ENCODE measurements at regions not wholly inside any gene's neighbourhood (a gene's known extent, or its start where the extent isn't known, plus 50 kb on each side); places are given as distances from the start of the nearest gene placed in this dataset.

- Mint-ChIP-seq H3K4me3 (ENCODE audit: unreplicated experiment) (no peak overlapping the region), H3K9me3 (ENCODE audit: unreplicated experiment) (no peaks in the 10 kb centered on the region), H3K36me3 (ENCODE audit: low read depth, unreplicated experiment) (no peaks in the 10 kb centered on the region), H3K4me1 (ENCODE audit: unreplicated experiment) (peaks cover 9% of the 10 kb centered on the region), H3K27ac (ENCODE audit: unreplicated experiment) (no peak overlapping the region), H3K27me3 (ENCODE audit: unreplicated experiment) (peaks cover 1% of the 10 kb centered on the region)
- TF ChIP-seq, protein P1, sequence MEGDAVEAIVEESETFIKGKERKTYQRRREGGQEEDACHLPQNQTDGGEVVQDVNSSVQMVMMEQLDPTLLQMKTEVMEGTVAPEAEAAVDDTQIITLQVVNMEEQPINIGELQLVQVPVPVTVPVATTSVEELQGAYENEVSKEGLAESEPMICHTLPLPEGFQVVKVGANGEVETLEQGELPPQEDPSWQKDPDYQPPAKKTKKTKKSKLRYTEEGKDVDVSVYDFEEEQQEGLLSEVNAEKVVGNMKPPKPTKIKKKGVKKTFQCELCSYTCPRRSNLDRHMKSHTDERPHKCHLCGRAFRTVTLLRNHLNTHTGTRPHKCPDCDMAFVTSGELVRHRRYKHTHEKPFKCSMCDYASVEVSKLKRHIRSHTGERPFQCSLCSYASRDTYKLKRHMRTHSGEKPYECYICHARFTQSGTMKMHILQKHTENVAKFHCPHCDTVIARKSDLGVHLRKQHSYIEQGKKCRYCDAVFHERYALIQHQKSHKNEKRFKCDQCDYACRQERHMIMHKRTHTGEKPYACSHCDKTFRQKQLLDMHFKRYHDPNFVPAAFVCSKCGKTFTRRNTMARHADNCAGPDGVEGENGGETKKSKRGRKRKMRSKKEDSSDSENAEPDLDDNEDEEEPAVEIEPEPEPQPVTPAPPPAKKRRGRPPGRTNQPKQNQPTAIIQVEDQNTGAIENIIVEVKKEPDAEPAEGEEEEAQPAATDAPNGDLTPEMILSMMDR (IDR thresholded peaks at IDR 0.05; ENCODE audit: unreplicated experiment) = no peak
- DNase-seq (ENCODE audit: low spot score) = no peak
Measured at GRCh38 chr3:29171043-29171990, 109.6 kb upstream of the RBMS3 start.

- Mint-ChIP-seq H3K27ac (ENCODE audit: unreplicated experiment) (no peak overlapping the region), H3K9me3 (ENCODE audit: unreplicated experiment) (no peaks in the 10 kb centered on the region), H3K4me3 (ENCODE audit: unreplicated experiment) (no peak overlapping the region), H3K27me3 (ENCODE audit: unreplicated experiment) (peaks cover 3% of the 10 kb centered on the region), H3K4me1 (ENCODE audit: unreplicated experiment) (peaks cover 4% of the 10 kb centered on the region), H3K36me3 (ENCODE audit: low read depth, unreplicated experiment) (no peaks in the 10 kb centered on the region)
- TF ChIP-seq, protein P1 (IDR thresholded peaks at IDR 0.05; ENCODE audit: unreplicated experiment) = no peak
- DNase-seq (ENCODE audit: low spot score) = no peak
Measured at GRCh38 chr3:29176501-29176900, 104.4 kb upstream of the RBMS3 start.

DNA sequence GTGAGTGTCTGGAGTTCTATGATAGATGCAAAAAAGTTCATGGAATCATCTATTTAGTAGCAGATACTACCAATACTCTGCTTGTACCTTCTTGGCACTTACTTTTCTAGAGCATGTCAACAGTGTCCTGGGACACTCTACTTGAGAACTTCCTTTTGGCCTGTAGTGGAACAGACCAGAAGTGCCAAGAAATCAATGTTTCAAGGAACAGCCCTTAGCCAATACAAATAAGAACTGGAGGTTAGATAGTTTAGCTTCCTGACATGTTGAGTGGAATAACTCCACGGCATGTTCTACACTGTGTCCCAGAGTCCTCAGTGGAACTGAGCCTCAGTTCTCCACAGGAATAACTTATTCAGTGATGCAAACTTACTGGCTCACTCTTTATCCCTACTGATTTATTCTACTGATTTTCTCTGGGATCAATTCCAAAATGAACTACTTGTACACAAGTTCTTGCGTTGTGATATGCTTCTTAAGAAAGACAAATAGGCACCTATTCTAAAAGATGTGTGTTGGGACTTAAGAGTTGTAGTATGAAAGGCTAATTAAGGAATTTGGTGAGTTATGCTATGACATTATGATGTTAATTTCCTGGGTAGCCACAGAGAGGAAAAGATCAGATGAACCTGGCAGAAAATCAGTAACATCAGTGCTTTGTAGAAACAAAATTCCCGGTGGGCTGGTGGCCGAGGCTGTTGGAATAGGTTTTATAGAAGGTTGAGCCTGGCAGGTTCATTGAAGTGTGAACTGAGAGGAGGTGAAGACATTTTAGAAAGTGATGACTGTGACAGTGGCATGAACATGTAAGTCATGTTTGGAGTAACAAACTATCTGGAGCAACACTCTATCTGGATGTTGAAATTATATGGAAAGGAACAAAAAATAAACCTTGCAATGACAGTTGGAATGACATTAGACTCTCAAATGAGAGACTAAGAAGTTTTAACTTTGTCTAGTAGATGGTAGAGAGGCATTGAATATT, 101.8 kb upstream of the RBMS3 start:
- Mint-ChIP-seq H3K27ac (ENCODE audit: unreplicated experiment) (no peak overlapping the region), H3K4me1 (ENCODE audit: unreplicated experiment) (no peaks in the 10 kb centered on the region), H3K36me3 (ENCODE audit: low read depth, unreplicated experiment) (no peaks in the 10 kb centered on the region), H3K4me3 (ENCODE audit: unreplicated experiment) (no peak overlapping the region), H3K27me3 (ENCODE audit: unreplicated experiment) (peaks cover 3% of the 10 kb centered on the region), H3K9me3 (ENCODE audit: unreplicated experiment) (no peaks in the 10 kb centered on the region)
- no peak for DNase-seq (ENCODE audit: low spot score)
- TF ChIP-seq, protein P1 (IDR thresholded peaks at IDR 0.05; ENCODE audit: unreplicated experiment) = no peak

DNA sequence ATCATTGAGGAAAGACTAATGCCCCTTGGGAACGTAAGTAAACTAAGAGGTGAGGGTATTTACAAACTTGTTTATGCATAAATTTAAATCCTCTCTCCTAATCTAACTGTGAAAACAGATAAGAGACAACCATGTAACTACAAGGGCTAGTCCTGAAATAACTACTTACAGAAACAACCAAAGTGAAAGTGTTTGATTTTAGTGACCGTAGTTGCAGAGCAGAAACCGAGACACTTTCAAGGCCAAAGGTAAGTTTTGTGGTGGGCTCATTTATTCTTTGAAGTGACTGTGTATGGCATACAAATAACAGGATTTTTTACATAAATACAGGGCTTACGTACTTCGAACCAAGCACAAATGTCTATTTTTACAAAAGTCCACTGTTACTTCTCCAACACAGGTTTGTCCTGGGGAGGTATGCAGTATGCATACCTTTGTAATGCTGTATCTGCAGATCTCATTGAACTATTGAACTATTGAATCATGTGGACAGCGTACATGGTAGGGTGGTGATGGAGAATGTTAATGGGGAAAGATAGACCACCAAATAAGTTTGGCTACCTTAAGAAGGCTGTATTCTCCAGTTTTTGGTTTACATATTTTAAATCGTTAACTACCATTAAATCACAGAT, 99.6 kb upstream of the RBMS3 start:
- TF ChIP-seq, protein P1 (IDR thresholded peaks at IDR 0.05; ENCODE audit: unreplicated experiment) = no peak
- no peak overlapping the region for H3K4me3 Mint-ChIP-seq (ENCODE audit: unreplicated experiment)
- H3K4me1 Mint-ChIP-seq (ENCODE audit: unreplicated experiment) = no peaks in the 10 kb centered on the region
- no peak overlapping the region for H3K27ac Mint-ChIP-seq (ENCODE audit: unreplicated experiment)
- H3K27me3 Mint-ChIP-seq (ENCODE audit: unreplicated experiment) = peaks cover 1% of the 10 kb centered on the region
- H3K9me3 Mint-ChIP-seq (ENCODE audit: unreplicated experiment) = no peaks in the 10 kb centered on the region
- DNase-seq (ENCODE audit: low spot score) = no peak
- no peaks in the 10 kb centered on the region for H3K36me3 Mint-ChIP-seq (ENCODE audit: low read depth, unreplicated experiment)
